ENCODE measurements at regions not wholly inside any gene's neighbourhood (a gene's known extent, or its start where the extent isn't known, plus 50 kb on each side); places are given as distances from the start of the nearest gene placed in this dataset.

DNA sequence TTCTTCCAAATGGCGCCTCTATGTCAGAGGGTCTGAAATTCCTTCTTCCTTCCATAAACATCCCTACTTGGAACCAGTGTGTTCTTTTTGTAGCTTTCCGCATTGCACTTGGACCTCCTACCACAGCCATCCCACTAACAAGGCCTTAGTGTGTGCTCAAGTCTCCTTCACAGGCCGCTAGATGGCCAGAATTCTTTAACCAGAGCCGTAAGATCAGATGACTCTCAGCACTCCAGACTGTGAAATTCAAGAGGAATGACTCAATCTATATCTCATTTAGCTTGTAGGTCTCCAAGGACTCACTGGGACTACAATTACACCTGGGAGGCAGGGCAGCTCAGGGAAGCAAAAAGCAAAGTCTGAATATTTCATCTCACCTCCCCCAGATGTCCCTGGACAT lies 298.9 kb downstream of the EIPR1 start:
- DNase-seq (ENCODE audit: low spot score): no peak
- TF ChIP-seq, protein P1, sequence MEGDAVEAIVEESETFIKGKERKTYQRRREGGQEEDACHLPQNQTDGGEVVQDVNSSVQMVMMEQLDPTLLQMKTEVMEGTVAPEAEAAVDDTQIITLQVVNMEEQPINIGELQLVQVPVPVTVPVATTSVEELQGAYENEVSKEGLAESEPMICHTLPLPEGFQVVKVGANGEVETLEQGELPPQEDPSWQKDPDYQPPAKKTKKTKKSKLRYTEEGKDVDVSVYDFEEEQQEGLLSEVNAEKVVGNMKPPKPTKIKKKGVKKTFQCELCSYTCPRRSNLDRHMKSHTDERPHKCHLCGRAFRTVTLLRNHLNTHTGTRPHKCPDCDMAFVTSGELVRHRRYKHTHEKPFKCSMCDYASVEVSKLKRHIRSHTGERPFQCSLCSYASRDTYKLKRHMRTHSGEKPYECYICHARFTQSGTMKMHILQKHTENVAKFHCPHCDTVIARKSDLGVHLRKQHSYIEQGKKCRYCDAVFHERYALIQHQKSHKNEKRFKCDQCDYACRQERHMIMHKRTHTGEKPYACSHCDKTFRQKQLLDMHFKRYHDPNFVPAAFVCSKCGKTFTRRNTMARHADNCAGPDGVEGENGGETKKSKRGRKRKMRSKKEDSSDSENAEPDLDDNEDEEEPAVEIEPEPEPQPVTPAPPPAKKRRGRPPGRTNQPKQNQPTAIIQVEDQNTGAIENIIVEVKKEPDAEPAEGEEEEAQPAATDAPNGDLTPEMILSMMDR (IDR thresholded peaks at IDR 0.05; ENCODE audit: extremely low read depth, missing control alignments): no peak

DNA sequence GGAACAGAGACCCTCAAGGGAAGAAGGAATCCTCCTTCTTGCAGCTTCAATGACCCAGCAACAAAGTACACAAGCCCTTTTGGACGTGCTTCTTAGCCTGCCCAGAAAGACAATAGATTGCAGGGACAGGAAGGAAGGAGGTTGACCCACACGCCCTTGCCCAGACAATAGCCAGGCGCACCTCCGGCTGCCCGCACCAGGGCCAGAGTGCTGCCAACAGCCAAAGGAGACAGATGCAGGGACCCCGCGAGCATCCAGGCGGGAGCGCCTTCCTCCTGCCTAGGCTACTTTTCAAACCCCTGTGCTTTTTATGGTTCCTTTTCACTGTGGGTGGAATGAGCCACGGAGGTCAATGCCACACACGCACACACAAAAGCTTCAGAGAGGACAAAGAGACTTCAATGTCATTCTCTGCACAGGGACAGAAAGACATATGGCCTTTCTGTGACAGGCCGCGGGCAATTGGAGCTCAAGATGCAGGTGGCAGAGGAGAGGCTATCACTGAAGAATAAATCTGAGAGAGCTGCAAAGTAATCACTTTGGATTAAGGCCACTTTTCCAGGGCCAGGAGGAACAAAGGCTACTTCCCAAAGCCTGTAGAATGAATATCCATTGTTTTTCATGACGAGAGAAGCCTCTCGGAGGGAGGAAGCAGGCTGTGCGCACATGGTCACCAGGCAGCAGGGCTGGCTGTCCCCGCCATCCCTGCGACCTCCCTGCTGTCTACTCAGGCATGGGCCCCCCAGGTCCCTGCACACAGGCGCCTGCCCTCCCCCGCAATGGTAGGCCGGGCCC lies 300.6 kb downstream of the EIPR1 start:
- DNase-seq (ENCODE audit: low spot score): no peak
- TF ChIP-seq, protein P1 (IDR thresholded peaks at IDR 0.05; ENCODE audit: extremely low read depth, missing control alignments): no peak

DNA sequence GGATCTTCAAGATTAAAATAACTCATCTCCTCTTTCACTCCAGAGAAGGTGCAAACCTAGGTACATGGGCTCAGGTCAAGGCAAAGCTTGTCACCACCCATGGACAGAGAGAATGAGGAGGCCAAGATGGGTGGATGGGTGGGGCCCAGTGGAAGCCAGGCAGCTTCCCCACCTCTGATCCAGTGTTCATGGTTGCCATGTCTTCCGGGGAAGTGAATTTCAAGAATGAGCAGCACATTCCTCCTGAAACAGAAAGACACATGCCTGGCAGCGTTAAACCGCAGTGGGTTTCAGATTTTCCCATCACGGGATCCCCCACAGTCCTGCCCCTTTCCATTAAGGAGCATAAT lies 301.7 kb downstream of the EIPR1 start:
- no peak for DNase-seq (ENCODE audit: low spot score)
- TF ChIP-seq, protein P1 (IDR thresholded peaks at IDR 0.05; ENCODE audit: extremely low read depth, missing control alignments): no peak

DNA sequence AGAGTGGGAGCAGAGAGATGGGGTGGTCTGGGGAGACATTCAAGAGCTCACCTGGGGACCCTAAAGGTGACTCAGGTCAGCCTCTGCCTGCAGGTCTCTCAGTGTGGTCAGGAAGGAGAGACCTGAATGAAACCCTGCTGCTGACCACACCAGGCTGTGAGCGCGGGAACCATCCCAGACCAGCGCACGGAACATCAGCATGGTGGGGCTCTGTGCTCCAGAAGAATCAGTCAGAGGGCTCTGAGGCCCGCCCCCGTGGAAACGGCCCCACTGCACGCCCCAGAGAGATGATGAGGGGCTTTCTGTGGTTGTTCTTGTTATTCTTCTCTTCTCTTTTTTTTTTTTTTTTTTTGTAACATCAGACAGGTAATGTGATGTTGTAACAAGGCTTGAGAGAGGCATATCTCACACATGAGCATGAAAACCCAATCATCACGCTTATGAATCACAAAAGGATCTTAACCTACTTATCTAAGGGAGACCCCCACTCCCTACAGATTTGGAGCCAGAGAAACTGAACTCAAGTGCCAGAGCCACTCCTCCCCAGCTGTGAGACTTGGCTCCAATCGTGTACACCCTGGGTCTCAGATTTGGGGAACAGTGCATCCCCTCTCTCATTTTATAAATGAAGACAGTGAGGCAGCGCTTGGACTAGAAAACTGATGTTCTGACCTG lies 302.2 kb downstream of the EIPR1 start:
- no peak for DNase-seq (ENCODE audit: low spot score)
- TF ChIP-seq, protein P1 (IDR thresholded peaks at IDR 0.05; ENCODE audit: extremely low read depth, missing control alignments): no peak

DNA sequence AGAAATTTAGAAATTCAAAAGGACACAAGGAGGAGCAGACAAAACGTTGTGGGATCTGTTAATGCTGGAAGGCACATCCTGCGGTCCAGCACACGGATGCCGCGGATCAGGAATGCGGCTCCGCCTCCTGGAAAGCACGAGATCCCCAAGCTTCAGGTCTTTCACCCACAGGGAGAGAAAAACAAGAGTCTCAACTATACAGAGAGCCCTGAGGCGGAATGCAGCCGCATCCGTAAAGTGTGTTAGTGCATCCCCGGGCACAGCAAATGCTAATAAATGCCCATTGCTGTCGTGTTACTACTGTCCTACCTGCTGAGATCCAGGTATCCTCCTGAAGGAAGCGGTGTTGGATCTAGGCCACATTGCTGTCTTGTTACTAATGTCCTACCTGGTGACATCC lies 303.9 kb downstream of the EIPR1 start:
- TF ChIP-seq, protein P1 (IDR thresholded peaks at IDR 0.05; ENCODE audit: extremely low read depth, missing control alignments): no peak
- DNase-seq (ENCODE audit: low spot score): no peak

DNA sequence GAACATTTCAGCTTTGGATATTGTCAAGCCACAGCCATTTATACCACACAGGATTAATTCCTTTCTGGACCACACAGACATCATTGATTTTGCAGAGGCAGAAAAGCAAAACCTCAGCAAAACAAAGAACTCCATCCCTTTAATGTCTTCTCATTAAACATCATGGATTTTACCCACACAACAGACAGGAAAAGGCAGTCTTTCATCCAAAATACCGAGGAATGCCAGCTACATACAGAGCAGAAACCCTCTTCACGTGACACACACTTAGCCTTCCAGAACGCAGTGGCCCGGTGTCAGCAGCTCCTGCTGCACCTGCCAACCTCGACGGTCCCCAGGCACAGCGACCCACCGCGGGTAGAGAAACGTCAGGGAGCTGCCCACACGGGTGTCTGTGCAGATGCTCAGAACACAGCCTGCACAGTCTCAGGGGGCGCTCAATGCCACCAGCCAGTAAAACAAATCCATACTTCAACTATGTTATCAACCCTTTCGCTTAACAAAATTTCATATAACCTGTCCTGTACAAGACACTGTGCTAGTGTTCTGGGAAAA lies 304.5 kb downstream of the EIPR1 start:
- TF ChIP-seq, protein P1 (IDR thresholded peaks at IDR 0.05; ENCODE audit: extremely low read depth, missing control alignments): no peak
- DNase-seq (ENCODE audit: low spot score): no peak

DNA sequence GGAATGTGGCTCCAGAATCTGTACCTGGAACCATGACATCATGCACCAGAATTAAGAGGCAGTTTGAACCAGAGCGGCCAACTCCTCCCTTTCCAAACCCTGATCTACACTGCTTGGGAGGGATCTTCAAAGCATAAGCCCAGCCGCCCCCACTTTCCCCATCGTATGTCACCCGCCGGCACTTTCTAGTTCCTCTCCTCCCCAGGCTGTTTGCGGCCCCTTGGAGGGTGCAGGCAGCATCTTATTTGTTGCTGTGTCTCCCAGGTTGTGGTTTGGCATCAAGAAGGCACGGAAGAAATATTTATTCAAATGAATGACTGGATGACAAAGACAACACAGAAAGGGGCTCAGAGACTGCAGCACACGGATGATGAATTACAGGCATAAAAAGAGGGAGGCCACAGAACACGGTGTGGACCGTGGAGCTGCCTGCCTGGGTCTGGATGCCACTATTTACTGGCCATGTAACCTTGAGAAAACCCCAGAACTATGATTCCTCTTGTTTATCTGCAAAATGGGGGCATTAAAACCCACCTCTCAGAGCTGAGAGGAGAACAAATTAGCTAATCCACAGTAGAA lies 305.8 kb downstream of the EIPR1 start:
- DNase-seq (ENCODE audit: low spot score): no peak
- TF ChIP-seq, protein P1 (IDR thresholded peaks at IDR 0.05; ENCODE audit: extremely low read depth, missing control alignments): no peak
